GM21360 (cell line): ENCODE measurements at regions not wholly inside any gene's neighbourhood (a gene's known extent, or its start where the extent isn't known, plus 50 kb on each side); places are given as distances from the start of the nearest gene placed in this dataset.

Source experiments
- ATAC-seq: cut with Tn5 transposase; IDR thresholded peaks from one replicate; pipeline ENCODE4 v1.9.1; 2021; ENCODE audit warnings: mild to moderate bottlenecking, moderate library complexity; ENCODE audit not compliant: unreplicated experiment

DNA sequence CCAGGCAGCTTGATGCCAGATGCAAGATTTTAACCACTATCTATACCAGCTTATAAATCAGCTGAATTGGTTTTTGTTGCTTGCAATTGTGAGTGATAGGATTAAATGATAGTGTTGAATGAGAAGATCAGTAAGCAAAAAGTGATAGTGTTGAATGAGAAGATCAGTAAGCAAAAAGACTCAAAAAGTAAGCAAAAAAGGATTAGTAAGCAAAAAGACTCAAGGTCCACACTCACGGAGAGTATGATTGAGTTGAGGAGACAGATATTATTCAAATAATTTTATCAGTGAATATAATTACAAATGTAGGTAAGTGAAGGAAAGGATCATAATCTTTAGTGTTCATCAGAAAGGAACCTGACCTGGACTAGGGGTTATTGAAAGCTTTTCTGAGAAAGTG lies 58.0 kb upstream of the ARRDC3 start:
- ATAC-seq, result no peak

DNA sequence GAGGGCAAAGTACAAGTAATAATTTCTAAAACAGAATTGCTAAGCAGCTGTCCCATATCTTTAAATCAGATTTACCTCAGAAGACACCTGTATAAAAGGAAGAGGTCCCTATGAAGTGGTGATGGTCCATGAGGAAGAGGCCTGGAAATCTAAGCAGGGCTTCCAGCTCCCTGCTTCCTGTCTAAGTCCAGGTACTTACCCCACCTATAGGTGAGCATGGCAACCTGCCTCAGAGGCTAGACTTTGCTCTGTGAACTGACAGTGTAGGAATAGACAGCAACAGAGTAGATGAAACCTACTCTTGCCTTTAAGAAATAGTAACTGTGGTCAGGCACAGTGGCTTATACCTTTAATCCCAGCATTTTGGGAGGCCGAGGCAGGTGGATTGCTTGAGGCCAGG lies 55.8 kb upstream of the ARRDC3 start:
- no peak for ATAC-seq

GRCh38 chr5:91436241-91436640 lies 53.1 kb upstream of the ARRDC3 start:
- ATAC-seq, result no peak

DNA sequence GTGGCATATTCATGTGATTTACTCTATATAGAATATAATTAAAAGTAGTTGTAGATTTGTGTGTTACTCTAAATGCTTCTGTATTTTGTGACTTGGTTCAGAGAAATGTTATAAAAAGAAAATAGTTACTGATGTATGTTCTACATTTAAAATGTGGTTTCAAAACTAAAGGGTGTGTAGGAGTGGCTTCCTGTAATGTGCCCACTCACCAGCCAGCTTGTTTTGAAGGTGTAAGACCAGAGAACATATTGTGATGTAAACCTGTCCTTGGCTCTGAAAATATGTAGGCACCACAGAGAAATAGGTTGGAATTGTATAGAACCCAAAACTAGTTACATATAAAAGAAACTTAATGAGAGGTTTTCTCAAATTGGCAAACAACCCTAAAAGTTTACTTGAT lies 51.2 kb upstream of the ARRDC3 start:
- no peak for ATAC-seq

DNA sequence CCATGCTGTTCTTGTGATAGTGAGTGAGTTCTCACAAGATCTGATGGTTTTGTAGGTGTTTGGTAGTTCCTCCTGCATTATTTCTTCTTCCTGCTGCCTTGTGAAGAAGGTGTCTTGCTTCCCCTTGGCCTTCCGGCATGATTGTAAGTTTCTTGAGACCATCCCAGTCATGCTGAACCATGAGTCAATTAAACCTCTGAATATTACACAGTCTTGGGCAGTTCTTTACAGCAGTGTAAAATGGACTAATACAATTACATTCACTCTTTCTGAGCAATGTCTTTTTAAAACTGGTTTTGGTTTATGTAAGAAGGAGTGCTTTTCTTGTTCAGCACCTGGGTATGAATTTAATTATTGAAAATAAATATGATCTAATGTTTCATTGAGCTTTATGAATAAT lies 50.7 kb upstream of the ARRDC3 start:
- no peak for ATAC-seq
